WTC11 (cell line): ENCODE measurements at regions not wholly inside any gene's neighbourhood (a gene's known extent, or its start where the extent isn't known, plus 50 kb on each side); places are given as distances from the start of the nearest gene placed in this dataset.

Source experiments
- ATAC-seq: fragments of 200-7000 bp; cut with Tn5 transposase; 2 replicates; pipeline ENCODE4 v1.10.0; 2021; ENCODE audit warnings: mild to moderate bottlenecking, moderate library complexity
- CTCF ChIA-PET: fragments of 300-600 bp; sonication (Branson Sonifier 250); formaldehyde crosslinking; loops from one replicate; lab custom pipeline; 2021; ENCODE audit warnings: antibody characterized with exemption; lab: Charles Lee
- POLR2A ChIA-PET: fragments of 350-600 bp; sonication (Branson Sonifier 250); formaldehyde crosslinking; loops from one replicate; lab custom pipeline; 2021; ENCODE audit warnings: antibody characterized with exemption; lab: Charles Lee
- DNase-seq: peaks from one replicate; pipeline ENCODE4 v3.0.0; 2021; ENCODE audit warnings: low spot score
- H3K27ac Mint-ChIP-seq: 2 replicates; pipeline ENCODE4 v1.8.0; 2021; ENCODE audit warnings: mixed read lengths
- H3K27me3 Mint-ChIP-seq: 2 replicates; pipeline ENCODE4 v1.8.0; 2021; ENCODE audit warnings: low read depth, mild to moderate bottlenecking, moderate library complexity, mixed read lengths
- H3K36me3 Mint-ChIP-seq: 2 replicates; pipeline ENCODE4 v1.8.0; 2021; ENCODE audit warnings: mixed read lengths
- H3K4me1 Mint-ChIP-seq: 2 replicates; pipeline ENCODE4 v1.8.0; 2022; ENCODE audit warnings: mixed read lengths
- H3K4me3 Mint-ChIP-seq: 2 replicates; pipeline ENCODE4 v1.8.0; 2021; ENCODE audit warnings: mild to moderate bottlenecking, moderate library complexity, mixed read lengths
- H3K9me3 Mint-ChIP-seq: 2 replicates; pipeline ENCODE4 v1.8.0; 2021; ENCODE audit warnings: mixed read lengths
- AFF4 ChIP-seq: sonication (generic); formaldehyde crosslinking; IDR thresholded peaks from 2 replicates; pipeline ENCODE4 v1.8.1; 2023; ENCODE audit warnings: mild to moderate bottlenecking, missing genetic modification reagents, borderline replicate concordance
- ARID4B ChIP-seq: sonication (generic); formaldehyde crosslinking; IDR thresholded peaks from 2 replicates; pipeline ENCODE4 v1.8.0; 2023; ENCODE audit warnings: missing genetic modification reagents, mild to moderate bottlenecking, borderline replicate concordance
- ATF1 ChIP-seq: sonication (generic); formaldehyde crosslinking; IDR thresholded peaks from 2 replicates; pipeline ENCODE4 v1.8.1; 2023; ENCODE audit warnings: mild to moderate bottlenecking, moderate library complexity, missing genetic modification reagents
- ESRRA ChIP-seq: sonication (generic); formaldehyde crosslinking; IDR thresholded peaks from 2 replicates; pipeline ENCODE4 v1.8.1; 2022; ENCODE audit warnings: mild to moderate bottlenecking, missing genetic modification reagents, borderline replicate concordance
- GTF2I ChIP-seq: fragments of 250-450 bp; sonication (Bioruptor Pico); conservative IDR thresholded peaks from 2 replicates; pipeline ENCODE4 v1.4.0; 2021; ENCODE audit warnings: mild to moderate bottlenecking
- HMGA2 ChIP-seq: fragments of 250-450 bp; sonication (Bioruptor Pico); IDR thresholded peaks from 2 replicates; pipeline ENCODE4 v1.4.0; 2021; ENCODE audit warnings: mild to moderate bottlenecking, moderate library complexity
- MLX ChIP-seq: sonication (generic); formaldehyde crosslinking; IDR thresholded peaks from 2 replicates; pipeline ENCODE4 v1.8.1; 2023; ENCODE audit warnings: mild to moderate bottlenecking, missing genetic modification reagents, moderate library complexity
- NFATC4 ChIP-seq: fragments of 250-450 bp; sonication (Bioruptor Pico); IDR thresholded peaks from 2 replicates; pipeline ENCODE4 v1.9.0; 2021; ENCODE audit warnings: mild to moderate bottlenecking
- NR1H2 ChIP-seq: sonication (generic); formaldehyde crosslinking; IDR thresholded peaks from 2 replicates; pipeline ENCODE4 v1.9.0; 2021; ENCODE audit warnings: mild to moderate bottlenecking, moderate library complexity, missing genetic modification reagents
- OVOL2 ChIP-seq: fragments of 250-450 bp; sonication (Bioruptor Pico); IDR thresholded peaks from 2 replicates; pipeline ENCODE4 v1.9.0; 2021; ENCODE audit warnings: mild to moderate bottlenecking, borderline replicate concordance
- TCF7 ChIP-seq: sonication (generic); formaldehyde crosslinking; IDR thresholded peaks from 2 replicates; pipeline ENCODE4 v1.8.0; 2022; ENCODE audit warnings: mild to moderate bottlenecking, low read depth, missing genetic modification reagents, moderate library complexity
- TEAD1 ChIP-seq: sonication (generic); formaldehyde crosslinking; IDR thresholded peaks from 2 replicates; pipeline ENCODE4 v1.8.0; 2022; ENCODE audit warnings: mild to moderate bottlenecking, missing genetic modification reagents
- ZBTB43 ChIP-seq: sonication (generic); formaldehyde crosslinking; IDR thresholded peaks from 2 replicates; pipeline ENCODE4 v1.8.1; 2023; ENCODE audit warnings: mild to moderate bottlenecking, missing genetic modification reagents
- ZMAT4 ChIP-seq: fragments of 250-450 bp; sonication (Bioruptor Pico); IDR thresholded peaks from 2 replicates; pipeline ENCODE4 v1.9.0; 2021; ENCODE audit warnings: mild to moderate bottlenecking
- ZNF281 ChIP-seq: sonication (generic); formaldehyde crosslinking; IDR thresholded peaks from 2 replicates; pipeline ENCODE4 v1.8.0; 2023; ENCODE audit warnings: mild to moderate bottlenecking, missing genetic modification reagents
- ZNF423 ChIP-seq: fragments of 250-450 bp; sonication (Bioruptor Pico); IDR thresholded peaks from 2 replicates; pipeline ENCODE4 v2.1.2; 2022; ENCODE audit warnings: mild to moderate bottlenecking, moderate library complexity
- ZNF532 ChIP-seq: fragments of 250-450 bp; sonication (Bioruptor Pico); IDR thresholded peaks from 2 replicates; pipeline ENCODE4 v1.9.0; 2021; ENCODE audit warnings: mild to moderate bottlenecking, borderline replicate concordance

GRCh38 chr21:35199733-35200015 lies 150.6 kb upstream of the RUNX1 start:
- TF ChIP-seq HMGA2 (CRISPR knock-in tag) (no peak), ZMAT4 (no peak), ESRRA (CRISPR knock-in tag) (no peak), ZBTB43 (CRISPR knock-in tag) (no peak), NFATC4 (no peak), GTF2I (CRISPR knock-in tag) (no peak), TCF7 (CRISPR knock-in tag) (no peak), ARID4B (CRISPR knock-in tag) (no peak), ZNF532 (CRISPR knock-in tag) (no peak), ATF1 (no peak), ZNF423 (CRISPR knock-in tag) (no peak), AFF4 (CRISPR knock-in tag) (no peak), NR1H2 (CRISPR knock-in tag) (no peak), OVOL2 (CRISPR knock-in tag) (no peak), MLX (CRISPR knock-in tag) (no peak), TEAD1 (CRISPR knock-in tag) (no peak), ZNF281 (CRISPR knock-in tag) (no peak)
- no peak overlapping the region for H3K4me3 Mint-ChIP-seq
- H3K4me1 Mint-ChIP-seq = no peaks in the 10 kb centered on the region; the same call in 1 of the 2 replicates
- H3K27ac Mint-ChIP-seq = no peak overlapping the region
- DNase-seq (no peak), ATAC-seq (no peak)
- POLR2A ChIA-PET = no interaction called here
- H3K36me3 Mint-ChIP-seq = no peaks in the 10 kb centered on the region
- no peaks in the 10 kb centered on the region for H3K27me3 Mint-ChIP-seq
- CTCF ChIA-PET = no interaction called here
- peaks cover 22% of the 10 kb centered on the region for H3K9me3 Mint-ChIP-seq
